ENCODE measurements at regions not wholly inside any gene's neighbourhood (a gene's known extent, or its start where the extent isn't known, plus 50 kb on each side); places are given as distances from the start of the nearest gene placed in this dataset.
A peak's percentile ranks its signal among the peaks of the same experiment; 100 is the strongest.

GRCh38 chr2:151197184-151198108 is 64.2 kb downstream of the RBM43 start:
- no peak for DNase-seq

GRCh38 chr2:151193576-151193975 is 68.1 kb downstream of the RBM43 start:
- no peak for DNase-seq

- DNase-seq: no peak
These were observed 69.0 kb downstream of the RBM43 start for GRCh38 chr2:151192681-151193080.

- no peak for DNase-seq
These were observed 70.7 kb downstream of the RBM43 start for GRCh38 chr2:151191001-151191400.

- DNase-seq: no peak
These were observed 72.5 kb downstream of the RBM43 start for GRCh38 chr2:151189125-151189524.

- no peak for DNase-seq
These were observed 75.7 kb downstream of the RBM43 start for GRCh38 chr2:151186011-151186410.

GRCh38 chr2:151182899-151183809 is 78.5 kb downstream of the RBM43 start:
- DNase-seq: no peak

GRCh38 chr2:151182396-151182795 is 79.3 kb downstream of the RBM43 start:
- DNase-seq: no peak

- no peak for DNase-seq
These were observed 80.1 kb downstream of the RBM43 start for GRCh38 chr2:151181524-151181923.

- DNase-seq: no peak
These were observed 81.5 kb downstream of the RBM43 start for GRCh38 chr2:151180123-151180522.

- no peak for DNase-seq
These were observed 83.5 kb downstream of the RBM43 start for GRCh38 chr2:151178207-151178606.

- DNase-seq: no peak
These were observed 83.9 kb downstream of the RBM43 start for GRCh38 chr2:151177756-151178155.

GRCh38 chr2:151176661-151177060 is 85.0 kb downstream of the RBM43 start:
- no peak for DNase-seq

- DNase-seq: peak; percentile 47 to 76
These were observed 85.8 kb downstream of the RBM43 start for GRCh38 chr2:151175864-151176263.

GRCh38 chr2:151174127-151174526 is 87.5 kb downstream of the RBM43 start:
- DNase-seq: no peak

GRCh38 chr2:151171186-151171585 is 90.5 kb downstream of the RBM43 start:
- DNase-seq: no peak

GRCh38 chr2:151166410-151166809 is 95.3 kb downstream of the RBM43 start:
- DNase-seq: no peak

- DNase-seq: no peak
These were observed 96.5 kb downstream of the RBM43 start for GRCh38 chr2:151165105-151165684.

- no peak for DNase-seq
These were observed 99.7 kb downstream of the RBM43 start for GRCh38 chr2:151161821-151162551.

- peak in 1 of 2 experiments; percentile 27 for DNase-seq
These were observed 102.5 kb downstream of the RBM43 start for GRCh38 chr2:151159109-151159662.

- DNase-seq: no peak
These were observed 104.5 kb downstream of the RBM43 start for GRCh38 chr2:151157000-151157735.
